ENCODE measurements at regions not wholly inside any gene's neighbourhood (a gene's known extent, or its start where the extent isn't known, plus 50 kb on each side); places are given as distances from the start of the nearest gene placed in this dataset.

DNA sequence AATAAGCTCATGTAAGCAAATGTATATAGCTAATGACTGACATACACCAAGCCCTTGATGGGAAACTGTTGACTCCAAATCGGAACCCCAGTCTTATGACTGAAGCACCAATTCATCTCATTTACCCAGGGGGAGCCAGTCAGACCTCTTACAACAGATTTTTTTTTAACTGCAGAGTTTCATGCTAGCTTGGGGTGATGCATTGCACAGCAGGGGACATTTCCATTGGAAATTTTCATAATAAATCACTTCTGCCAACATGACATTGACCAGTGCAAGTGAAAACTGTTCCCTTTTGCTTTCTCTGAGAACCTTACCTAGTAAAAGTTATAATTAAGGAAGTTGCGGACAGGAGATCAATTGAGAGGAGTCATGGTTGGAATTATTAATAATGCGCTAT lies 137.0 kb upstream of the VWC2 start:
- H3K9me3 Mint-ChIP-seq, result no peaks in the 10 kb centered on the region
- TF ChIP-seq EZH2 (IDR thresholded peaks at IDR 0.05) (no peak), EZH2phosphoT487 (IDR thresholded peaks at IDR 0.05) (no peak)
- TF ChIP-seq, protein P1, sequence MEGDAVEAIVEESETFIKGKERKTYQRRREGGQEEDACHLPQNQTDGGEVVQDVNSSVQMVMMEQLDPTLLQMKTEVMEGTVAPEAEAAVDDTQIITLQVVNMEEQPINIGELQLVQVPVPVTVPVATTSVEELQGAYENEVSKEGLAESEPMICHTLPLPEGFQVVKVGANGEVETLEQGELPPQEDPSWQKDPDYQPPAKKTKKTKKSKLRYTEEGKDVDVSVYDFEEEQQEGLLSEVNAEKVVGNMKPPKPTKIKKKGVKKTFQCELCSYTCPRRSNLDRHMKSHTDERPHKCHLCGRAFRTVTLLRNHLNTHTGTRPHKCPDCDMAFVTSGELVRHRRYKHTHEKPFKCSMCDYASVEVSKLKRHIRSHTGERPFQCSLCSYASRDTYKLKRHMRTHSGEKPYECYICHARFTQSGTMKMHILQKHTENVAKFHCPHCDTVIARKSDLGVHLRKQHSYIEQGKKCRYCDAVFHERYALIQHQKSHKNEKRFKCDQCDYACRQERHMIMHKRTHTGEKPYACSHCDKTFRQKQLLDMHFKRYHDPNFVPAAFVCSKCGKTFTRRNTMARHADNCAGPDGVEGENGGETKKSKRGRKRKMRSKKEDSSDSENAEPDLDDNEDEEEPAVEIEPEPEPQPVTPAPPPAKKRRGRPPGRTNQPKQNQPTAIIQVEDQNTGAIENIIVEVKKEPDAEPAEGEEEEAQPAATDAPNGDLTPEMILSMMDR (IDR thresholded peaks at IDR 0.05), result no peak
- no peak overlapping the region for H3K4me2 ChIP-seq
- H4K20me1 ChIP-seq (ENCODE audit: low read depth), result no peaks in the 10 kb centered on the region
- no peaks in the 10 kb centered on the region for H3K9me3 ChIP-seq (ENCODE audit: low read depth)
- no peaks in the 10 kb centered on the region for H3K4me1 ChIP-seq
- H3K27ac ChIP-seq, result no peak overlapping the region
- H3K4me3 Mint-ChIP-seq, result no peak overlapping the region
- H3K27me3 Mint-ChIP-seq (ENCODE audit: insufficient read depth, low read depth), result peaks cover 4% of the 10 kb centered on the region
- H3K79me2 ChIP-seq (ENCODE audit: low read depth), result no peaks in the 10 kb centered on the region
- H3K36me3 ChIP-seq, result no peaks in the 10 kb centered on the region
- H3K4me1 Mint-ChIP-seq, result no peaks in the 10 kb centered on the region
- H2AFZ ChIP-seq (replicated peaks), result no peak overlapping the region
- no peak overlapping the region for H3K4me3 ChIP-seq
- no peak overlapping the region for H3K27ac Mint-ChIP-seq
- no peak overlapping the region for H3K9ac ChIP-seq
- H3K36me3 Mint-ChIP-seq, result no peaks in the 10 kb centered on the region
- no peak for DNase-seq (ENCODE audit: low spot score)
- H3F3A ChIP-seq (ENCODE audit: low read depth), result no peaks in the 10 kb centered on the region
- H3K27me3 ChIP-seq, result no peaks in the 10 kb centered on the region

DNA sequence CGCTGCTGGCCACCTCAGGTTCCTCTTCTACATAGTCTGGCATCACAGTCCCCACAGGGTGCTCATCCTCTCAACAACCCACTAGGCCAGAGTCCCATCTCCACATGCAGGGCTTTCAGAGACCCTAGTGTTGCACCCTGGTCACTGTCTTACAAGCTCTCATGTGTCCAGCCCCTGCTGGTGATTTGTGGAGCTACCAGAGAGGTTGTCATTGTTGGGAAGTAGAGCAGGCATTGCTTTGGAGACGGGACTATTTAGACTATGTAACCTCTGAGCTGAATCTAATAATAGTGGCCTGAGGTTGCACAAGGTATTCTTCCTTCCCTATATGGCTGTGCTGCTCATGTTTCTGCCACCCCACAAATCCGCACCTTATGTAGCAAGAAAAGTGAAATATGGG lies 135.3 kb upstream of the VWC2 start:
- Histone ChIP-seq H3K79me2 (ENCODE audit: low read depth) (no peaks in the 10 kb centered on the region), H3K36me3 (no peaks in the 10 kb centered on the region), H3K9me3 (ENCODE audit: low read depth) (no peaks in the 10 kb centered on the region), H3K4me1 (peaks cover 3% of the 10 kb centered on the region), H3K27ac (no peak overlapping the region), H2AFZ (replicated peaks) (no peak overlapping the region), H3K27me3 (no peaks in the 10 kb centered on the region), H3K4me2 (no peak overlapping the region), H3K4me3 (no peak overlapping the region), H4K20me1 (ENCODE audit: low read depth) (no peaks in the 10 kb centered on the region), H3F3A (ENCODE audit: low read depth) (no peaks in the 10 kb centered on the region), H3K9ac (no peak overlapping the region)
- H3K4me3 Mint-ChIP-seq, result no peak overlapping the region
- no peak for DNase-seq (ENCODE audit: low spot score)
- H3K4me1 Mint-ChIP-seq, result no peaks in the 10 kb centered on the region
- no peaks in the 10 kb centered on the region for H3K9me3 Mint-ChIP-seq
- TF ChIP-seq EZH2 (IDR thresholded peaks at IDR 0.05) (no peak), EZH2phosphoT487 (IDR thresholded peaks at IDR 0.05) (no peak)
- TF ChIP-seq, protein P1 (IDR thresholded peaks at IDR 0.05), result peak; percentile 28
- H3K27me3 Mint-ChIP-seq (ENCODE audit: insufficient read depth, low read depth), result peaks cover 4% of the 10 kb centered on the region
- H3K27ac Mint-ChIP-seq, result no peak overlapping the region
- no peaks in the 10 kb centered on the region for H3K36me3 Mint-ChIP-seq

DNA sequence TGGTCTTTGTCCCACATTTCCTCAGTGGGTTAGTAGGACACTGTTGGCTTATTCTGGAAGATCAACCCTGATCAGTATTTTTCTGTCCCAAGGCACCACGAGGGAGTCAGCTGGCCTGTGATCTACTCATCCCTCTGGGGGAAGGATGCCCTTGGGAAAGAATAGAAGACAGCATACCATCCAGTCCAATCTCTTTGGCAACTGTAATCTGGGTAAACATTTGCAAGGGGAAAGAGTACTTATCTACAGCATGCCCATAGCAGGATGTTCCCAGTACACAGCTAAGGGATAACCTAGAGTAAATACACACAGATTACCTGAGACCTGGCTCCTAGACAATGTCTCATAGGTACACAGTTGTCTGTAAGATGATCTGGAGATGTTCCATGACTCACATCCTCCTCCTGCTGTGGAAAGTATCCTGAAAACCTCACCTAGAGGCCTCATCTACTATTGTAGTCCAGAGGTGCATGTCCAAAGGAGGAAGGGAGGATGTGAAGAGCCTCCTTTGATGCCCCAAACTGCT lies 134.3 kb upstream of the VWC2 start:
- Histone ChIP-seq H3K4me2 (no peak overlapping the region), H3K27ac (no peak overlapping the region), H3K27me3 (no peaks in the 10 kb centered on the region), H3K9me3 (ENCODE audit: low read depth) (no peaks in the 10 kb centered on the region), H4K20me1 (ENCODE audit: low read depth) (no peaks in the 10 kb centered on the region), H3F3A (ENCODE audit: low read depth) (no peaks in the 10 kb centered on the region), H3K79me2 (ENCODE audit: low read depth) (no peaks in the 10 kb centered on the region), H3K9ac (no peak overlapping the region), H3K4me1 (peaks cover 12% of the 10 kb centered on the region), H3K36me3 (no peaks in the 10 kb centered on the region), H2AFZ (replicated peaks) (no peak overlapping the region), H3K4me3 (no peak overlapping the region)
- TF ChIP-seq, protein P1 (IDR thresholded peaks at IDR 0.05), result no peak
- no peak for TF ChIP-seq EZH2phosphoT487 (IDR thresholded peaks at IDR 0.05)
- no peak for TF ChIP-seq EZH2 (IDR thresholded peaks at IDR 0.05)
- DNase-seq (ENCODE audit: low spot score), result no peak
- Mint-ChIP-seq H3K4me3 (no peak overlapping the region), H3K4me1 (peaks cover 1% of the 10 kb centered on the region), H3K36me3 (no peaks in the 10 kb centered on the region), H3K27me3 (ENCODE audit: insufficient read depth, low read depth) (peaks cover 4% of the 10 kb centered on the region), H3K27ac (no peak overlapping the region), H3K9me3 (no peaks in the 10 kb centered on the region)
